HepG2 (cell line): ENCODE measurements at regions not wholly inside any gene's neighbourhood (a gene's known extent, or its start where the extent isn't known, plus 50 kb on each side); places are given as distances from the start of the nearest gene placed in this dataset.

Source experiments
- ATAC-seq: fragments of 200-7000 bp; cut with Tn5 transposase; 3 replicates; pipeline ENCODE4 v1.9.1; 2020; ENCODE audit warnings: mild to moderate bottlenecking, moderate library complexity
- BruUV-seq: library from RNA; stranded (reverse); fragments of 400-500 nt; replicated peaks from 2 replicates; lab custom pipeline; 2021; lab: Mats Ljungman, UMichigan
- CTCF ChIA-PET: fragments of 300-600 bp; formaldehyde crosslinking; extraction: SDS; loops from one replicate; lab custom pipeline; 2021; ENCODE audit warnings: low total read pairs, inconsistent platforms, low intra/inter-chr PET ratio; lab: Yijun Ruan, JAX
- POLR2A ChIA-PET: fragments of 350-600 bp; sonication (Branson Sonifier 250); formaldehyde crosslinking; loops from one replicate; lab custom pipeline; 2020; ENCODE audit warnings: antibody characterized with exemption, inconsistent platforms; lab: Yijun Ruan, JAX
- DNase-seq: peaks from one replicate; pipeline ENCODE4 v3.0.0-alpha.2; 2015; ENCODE audit warnings: low spot score
- FAIRE-seq: peaks from 3 replicates; lab custom pipeline; 2011; peaks lifted over from hg19 to GRCh38; lab: Jason Lieb, UNC
- H2AFZ ChIP-seq: one replicate; pipeline ENCODE4 v1.6.1; 2011; ENCODE audit warnings: low read length, inconsistent platforms
- H3K27ac ChIP-seq: fragments of 300-600 bp; 3 replicates; pipeline ENCODE4 v1.8.0; 2011; ENCODE audit warnings: mixed run types, mild to moderate bottlenecking, mixed read lengths, low read length, inconsistent platforms; ENCODE audit not compliant: insufficient read depth; ENCODE audit errors: extremely low read length
- H3K27me3 ChIP-seq, 2 experiments: fragments of 200-600 bp in 1 of 2; 2 replicates in 1 of 2; 3 replicates in 1 of 2; pipeline versions ENCODE4 v1.6.0 to v1.8.0; 2011; ENCODE audit warnings: low read length in 2 of 2, mild to moderate bottlenecking in 2 of 2, moderate library complexity in 2 of 2, inconsistent platforms in 1 of 2; ENCODE audit not compliant: insufficient read depth in 2 of 2, control insufficient read depth in 1 of 2
- H3K36me3 ChIP-seq, 2 experiments: fragments of 200-600 bp in 1 of 2; replicated peaks in 1 of 2; 2 replicates in 1 of 2; 3 replicates in 1 of 2; pipeline versions ENCODE4 v1.5.1 to v1.8.0; 2011; ENCODE audit warnings: low read length in 2 of 2, inconsistent platforms in 1 of 2; ENCODE audit not compliant: insufficient read depth in 2 of 2, control insufficient read depth in 1 of 2
- H3K4me1 ChIP-seq: 2 replicates; pipeline ENCODE4 v1.5.1; 2012; ENCODE audit warnings: low read length, inconsistent platforms; ENCODE audit not compliant: insufficient read depth
- H3K4me2 ChIP-seq: 2 replicates; pipeline ENCODE4 v1.6.0; 2011; ENCODE audit warnings: low read depth, low read length, inconsistent platforms
- H3K4me3 ChIP-seq, 3 experiments: fragments of 200-600 bp in 1 of 3; sonication (generic), shearing (Covaris generic) in 1 of 3; replicated peaks in 1 of 3; 2 replicates each; pipeline ENCODE4 v1.5.1; 2011 to 2016; ENCODE audit warnings: low read length in 3 of 3, inconsistent platforms in 2 of 3, low read depth in 2 of 3, mild to moderate bottlenecking in 2 of 3, control low read depth in 1 of 3, mixed read lengths in 1 of 3; ENCODE audit not compliant: insufficient read depth in 1 of 3
- H3K79me2 ChIP-seq: one replicate; pipeline ENCODE4 v1.6.1; 2011; ENCODE audit warnings: low read length, inconsistent platforms; ENCODE audit not compliant: insufficient read depth
- H3K9ac ChIP-seq: 2 replicates; pipeline ENCODE4 v1.6.0; 2011; ENCODE audit warnings: mild to moderate bottlenecking, low read depth, low read length, inconsistent platforms; ENCODE audit not compliant: insufficient read depth
- H3K9me3 ChIP-seq: 2 replicates; pipeline ENCODE4 v1.5.1; 2012; ENCODE audit warnings: mild to moderate bottlenecking, low read length
- H4K20me1 ChIP-seq: 2 replicates; pipeline ENCODE4 v1.6.0; 2011; ENCODE audit warnings: inconsistent platforms, mild to moderate bottlenecking, low read length, moderate library complexity; ENCODE audit not compliant: insufficient read depth
- ASH2L ChIP-seq: fragments of 300-600, 200-600 bp; sonication (generic); IDR thresholded peaks from 2 replicates; pipeline ENCODE4 v1.7.0; 2017; ENCODE audit warnings: low read depth, mild to moderate bottlenecking, moderate library complexity, mixed read lengths, low read length; ENCODE audit not compliant: insufficient read length
- BRCA1 ChIP-seq: sonication (generic); formaldehyde crosslinking; IDR thresholded peaks from 2 replicates; pipeline ENCODE4 v1.4.0; 2020; ENCODE audit warnings: missing genetic modification reagents
- CEBPG ChIP-seq: IDR thresholded peaks from 2 replicates; pipeline ENCODE4 v1.6.1; 2016
- DDIT3 ChIP-seq: sonication (generic); formaldehyde crosslinking; IDR thresholded peaks from 2 replicates; pipeline ENCODE4 v1.4.0; 2020; ENCODE audit warnings: mild to moderate bottlenecking, missing genetic modification reagents
- DR1 ChIP-seq: sonication (generic); formaldehyde crosslinking; IDR thresholded peaks from 2 replicates; pipeline ENCODE4 v1.8.0; 2021; ENCODE audit warnings: mild to moderate bottlenecking, missing genetic modification reagents, inconsistent platforms
- GATA4 ChIP-seq: sonication (generic); IDR thresholded peaks from 2 replicates; pipeline ENCODE4 v1.6.1; 2016; ENCODE audit warnings: antibody characterized with exemption, low read depth, borderline replicate concordance
- ISL2 ChIP-seq: sonication (generic); formaldehyde crosslinking; IDR thresholded peaks from 2 replicates; pipeline ENCODE4 v1.5.0; 2020; ENCODE audit warnings: missing genetic modification reagents
- KLF11 ChIP-seq: IDR thresholded peaks from 2 replicates; pipeline ENCODE4 v1.6.1; 2016; ENCODE audit warnings: missing compliant biosample characterization
- RORA ChIP-seq: sonication (generic); formaldehyde crosslinking; IDR thresholded peaks from 2 replicates; pipeline ENCODE4 v1.5.0; 2020; ENCODE audit warnings: mild to moderate bottlenecking, missing genetic modification reagents, moderate library complexity
- SNAPC2 ChIP-seq: sonication (generic); formaldehyde crosslinking; IDR thresholded peaks from 2 replicates; pipeline ENCODE4 v1.8.1; 2022; ENCODE audit warnings: mild to moderate bottlenecking, missing genetic modification reagents
- TCF7L2 ChIP-seq: IDR thresholded peaks from 2 replicates; pipeline ENCODE4 v1.6.1; 2011; ENCODE audit warnings: mild to moderate bottlenecking, low read depth, low read length, moderate library complexity
- ZBTB40 ChIP-seq, 2 experiments: fragments of 450-650 bp in 1 of 2; sonication (generic) in 1 of 2; formaldehyde crosslinking in 1 of 2; IDR thresholded peaks; 2 replicates each; pipeline versions ENCODE4 v1.6.1 to v1.8.0; 2016 to 2022; ENCODE audit warnings: antibody characterized with exemption in 1 of 2, mild to moderate bottlenecking in 1 of 2, missing genetic modification reagents in 1 of 2
- ZC3H13 ChIP-seq: sonication (generic); formaldehyde crosslinking; IDR thresholded peaks from 2 replicates; pipeline ENCODE4 v1.8.1; 2023; ENCODE audit warnings: mild to moderate bottlenecking, missing genetic modification reagents, moderate library complexity
- ZNF234 ChIP-seq: sonication (generic); formaldehyde crosslinking; conservative IDR thresholded peaks from 2 replicates; pipeline ENCODE4 v1.5.1; 2020; ENCODE audit warnings: mild to moderate bottlenecking, missing genetic modification reagents
- ZNF3 ChIP-seq: IDR thresholded peaks from 2 replicates; pipeline ENCODE4 v1.7.0; 2017; ENCODE audit warnings: inconsistent platforms
- ZNF577 ChIP-seq: sonication (generic); formaldehyde crosslinking; IDR thresholded peaks from 2 replicates; pipeline ENCODE4 v1.4.0; 2020; ENCODE audit warnings: mild to moderate bottlenecking, low read depth, missing genetic modification reagents, borderline replicate concordance
- ZNF615 ChIP-seq: sonication (generic); formaldehyde crosslinking; IDR thresholded peaks from 2 replicates; pipeline ENCODE4 v1.5.0; 2020; ENCODE audit warnings: mild to moderate bottlenecking, missing genetic modification reagents, borderline replicate concordance
- ZNF841 ChIP-seq: sonication (generic); formaldehyde crosslinking; IDR thresholded peaks from 2 replicates; pipeline ENCODE4 v1.8.1; 2023; ENCODE audit warnings: missing genetic modification reagents, borderline replicate concordance
- WGBS: methylation state at CpG from one replicate; pipeline ENCODE4 v1.1.6; 2017; ENCODE audit warnings: low lambda C conversion rate; 5-methylcytosine and 5-hydroxymethylcytosine counted together
- in situ Hi-C: cut with HindIII; loops from 2 replicates; pipeline ENCODE4 v1.10.0; 2017; ENCODE audit warnings: low pct_unique_long_range_greater_than_20kb; ENCODE audit not compliant: extremely low pct_ligation_motif_present
- intact Hi-C: fragments of 100-400 bp; cut with micrococcal nuclease; formaldehyde crosslinking; loops from one replicate; pipeline ENCODE4 v1.10.0; 2022; ENCODE audit not compliant: unreplicated experiment

DNA sequence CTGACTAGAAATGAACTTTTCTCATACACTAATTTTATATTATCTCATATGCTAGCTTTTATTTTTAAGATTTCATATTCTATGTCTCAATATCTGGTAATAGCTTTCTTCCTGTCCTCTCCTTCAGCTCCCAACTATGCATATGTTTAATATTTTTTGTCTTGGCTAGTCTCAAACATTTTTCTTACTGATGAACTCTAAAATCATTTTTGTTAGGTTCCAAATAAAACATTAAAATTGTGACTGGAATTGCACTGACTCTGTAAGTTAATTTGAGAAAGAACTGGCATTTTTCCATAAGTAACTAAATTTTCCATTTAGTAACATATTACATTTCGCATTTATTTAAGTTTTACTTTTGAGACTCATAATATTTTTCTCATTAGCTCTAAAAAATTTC is 368.5 kb upstream of the DPYD start:
- Histone ChIP-seq H3K79me2 (no peaks in the 10 kb centered on the region), H3K36me3 (no peaks in the 10 kb centered on the region), H3K9me3 (no peaks in the 10 kb centered on the region), H4K20me1 (no peaks in the 10 kb centered on the region), H3K4me1 (no peaks in the 10 kb centered on the region), H3K9ac (no peak overlapping the region), H3K27me3 (no peaks in the 10 kb centered on the region), H3K27ac (no peak overlapping the region), H3K4me2 (no peak overlapping the region), H2AFZ (no peak overlapping the region), H3K4me3 (no peak overlapping the region)
- POLR2A ChIA-PET: no interaction called here
- FAIRE-seq (no peak), ATAC-seq (no peak), DNase-seq (no peak)
- 5% methylated on average over 1 of the region's 1 CpG for WGBS
- CTCF ChIA-PET: no interaction called here
- intact Hi-C loops: no loop called here
- no TSS peak for BruUV-seq
- in situ Hi-C loops: no loop called here
- TF ChIP-seq ISL2 (CRISPR knock-in tag) (no peak), ZNF3 (CRISPR knock-in tag) (no peak), TCF7L2 (no peak), CEBPG (CRISPR knock-in tag) (no peak), RORA (CRISPR knock-in tag) (no peak), ZNF234 (no peak), BRCA1 (CRISPR knock-in tag) (no peak), SNAPC2 (CRISPR knock-in tag) (no peak), DDIT3 (CRISPR knock-in tag) (no peak), KLF11 (CRISPR knock-in tag) (no peak), DR1 (no peak), ZNF841 (CRISPR knock-in tag) (no peak), ZC3H13 (no peak), ZNF577 (CRISPR knock-in tag) (no peak), ASH2L (no peak), ZBTB40 (IDR thresholded peaks at IDR 0.05) (no peak), ZBTB40 (CRISPR knock-in tag; IDR thresholded peaks at IDR 0.05) (no peak), GATA4 (no peak), ZNF615 (CRISPR knock-in tag) (no peak)
